Activated naive CD4-positive, alpha-beta T cell treated with anti-CD3 and anti-CD28 coated beads, Interleukin-2, amount 50 U/mL, for 24 hours (primary cell): ENCODE measurements at regions not wholly inside any gene's neighbourhood (a gene's known extent, or its start where the extent isn't known, plus 50 kb on each side); places are given as distances from the start of the nearest gene placed in this dataset.

ENCODE experiments used
- H3K27ac Mint-ChIP-seq: one replicate; pipeline ENCODE4 v1.8.0; 2021; ENCODE audit warnings: mild to moderate bottlenecking, mixed read lengths
- H3K27me3 Mint-ChIP-seq: one replicate; pipeline ENCODE4 v1.8.0; 2021; ENCODE audit warnings: mixed read lengths
- H3K36me3 Mint-ChIP-seq: one replicate; pipeline ENCODE4 v1.8.0; 2021; ENCODE audit warnings: mixed read lengths
- H3K4me1 Mint-ChIP-seq: one replicate; pipeline ENCODE4 v1.8.0; 2021; ENCODE audit warnings: mixed read lengths
- H3K4me3 Mint-ChIP-seq: one replicate; pipeline ENCODE4 v1.8.0; 2021; ENCODE audit warnings: mild to moderate bottlenecking, mixed read lengths
- H3K9me3 Mint-ChIP-seq: one replicate; pipeline ENCODE4 v1.8.0; 2021; ENCODE audit warnings: mixed read lengths

DNA sequence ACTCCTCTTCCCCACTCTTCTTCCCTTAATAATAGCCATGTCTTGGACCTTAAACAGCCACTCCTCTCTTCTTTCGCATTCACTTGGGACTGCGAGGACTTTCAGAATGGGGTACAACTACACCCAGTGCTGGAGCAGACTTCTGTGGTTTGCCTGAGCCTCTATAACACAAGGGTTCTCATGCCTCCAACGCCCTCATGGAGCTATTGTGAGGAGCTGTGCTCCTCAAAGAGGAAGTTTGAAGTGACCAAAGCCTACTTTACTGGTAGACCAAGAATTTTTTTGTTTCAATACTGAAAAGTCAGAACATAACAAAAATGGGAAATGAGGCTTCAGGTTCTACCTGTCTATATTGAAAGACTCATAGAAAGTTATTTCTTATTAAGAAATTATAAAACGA lies 316.4 kb downstream of the PIK3R1 start:
- peaks cover 1% of the 10 kb centered on the region for H3K36me3 Mint-ChIP-seq
- no peak overlapping the region for H3K4me3 Mint-ChIP-seq
- H3K4me1 Mint-ChIP-seq, result no peaks in the 10 kb centered on the region
- no peak overlapping the region for H3K27ac Mint-ChIP-seq
- peaks cover 8% of the 10 kb centered on the region for H3K27me3 Mint-ChIP-seq
- H3K9me3 Mint-ChIP-seq, result peaks cover 5% of the 10 kb centered on the region

DNA sequence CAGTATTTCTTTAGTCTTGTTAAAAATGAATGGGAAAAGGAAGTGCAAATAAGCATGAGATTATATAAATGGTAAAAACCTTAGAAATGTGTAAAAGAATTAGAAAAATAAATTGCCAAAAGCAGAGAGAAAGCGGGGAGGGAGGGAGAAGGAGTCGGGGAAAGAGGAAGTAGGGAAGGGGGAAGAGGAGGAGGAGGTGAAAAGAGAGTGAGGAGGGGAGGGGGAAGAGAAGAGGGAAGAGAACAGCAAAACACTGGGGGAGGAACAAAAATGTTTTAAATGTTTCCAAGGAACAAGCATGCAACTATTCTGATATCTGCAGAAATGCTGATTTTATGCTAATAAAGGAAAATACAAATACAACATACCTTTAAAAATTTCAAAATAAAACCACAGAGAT lies 317.5 kb downstream of the PIK3R1 start:
- Mint-ChIP-seq H3K4me1 (no peaks in the 10 kb centered on the region), H3K9me3 (peaks cover 2% of the 10 kb centered on the region), H3K36me3 (peaks cover under 1% of the 10 kb centered on the region), H3K27me3 (peaks cover 10% of the 10 kb centered on the region), H3K4me3 (no peak overlapping the region), H3K27ac (no peak overlapping the region)

DNA sequence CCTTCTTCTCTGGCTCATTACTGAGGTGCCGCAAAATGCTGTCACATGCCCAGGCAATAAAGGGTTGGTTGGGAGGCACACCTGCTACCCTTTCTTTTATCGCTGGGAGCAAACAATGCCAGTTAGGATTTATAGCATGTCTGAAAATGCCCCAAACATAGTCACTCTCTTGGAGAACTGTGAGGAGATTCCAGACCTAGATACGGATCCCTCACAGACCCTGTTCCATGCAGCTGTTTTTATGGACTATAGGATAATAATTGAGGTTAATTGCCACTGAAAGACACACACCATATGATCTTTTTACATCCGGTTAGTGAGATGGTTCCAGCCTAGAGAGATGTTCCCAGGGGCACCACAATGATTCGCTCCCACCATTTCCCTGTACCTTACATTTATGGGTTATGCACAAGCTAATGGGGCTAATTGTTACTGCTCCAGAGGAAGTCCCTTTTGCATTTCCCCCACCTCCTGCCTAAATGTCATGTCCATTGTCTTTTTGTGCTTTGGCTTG lies 318.1 kb downstream of the PIK3R1 start:
- H3K36me3 Mint-ChIP-seq, result no peaks in the 10 kb centered on the region
- no peak overlapping the region for H3K4me3 Mint-ChIP-seq
- H3K9me3 Mint-ChIP-seq, result no peaks in the 10 kb centered on the region
- peaks cover 10% of the 10 kb centered on the region for H3K27me3 Mint-ChIP-seq
- H3K27ac Mint-ChIP-seq, result no peak overlapping the region
- H3K4me1 Mint-ChIP-seq, result no peaks in the 10 kb centered on the region

DNA sequence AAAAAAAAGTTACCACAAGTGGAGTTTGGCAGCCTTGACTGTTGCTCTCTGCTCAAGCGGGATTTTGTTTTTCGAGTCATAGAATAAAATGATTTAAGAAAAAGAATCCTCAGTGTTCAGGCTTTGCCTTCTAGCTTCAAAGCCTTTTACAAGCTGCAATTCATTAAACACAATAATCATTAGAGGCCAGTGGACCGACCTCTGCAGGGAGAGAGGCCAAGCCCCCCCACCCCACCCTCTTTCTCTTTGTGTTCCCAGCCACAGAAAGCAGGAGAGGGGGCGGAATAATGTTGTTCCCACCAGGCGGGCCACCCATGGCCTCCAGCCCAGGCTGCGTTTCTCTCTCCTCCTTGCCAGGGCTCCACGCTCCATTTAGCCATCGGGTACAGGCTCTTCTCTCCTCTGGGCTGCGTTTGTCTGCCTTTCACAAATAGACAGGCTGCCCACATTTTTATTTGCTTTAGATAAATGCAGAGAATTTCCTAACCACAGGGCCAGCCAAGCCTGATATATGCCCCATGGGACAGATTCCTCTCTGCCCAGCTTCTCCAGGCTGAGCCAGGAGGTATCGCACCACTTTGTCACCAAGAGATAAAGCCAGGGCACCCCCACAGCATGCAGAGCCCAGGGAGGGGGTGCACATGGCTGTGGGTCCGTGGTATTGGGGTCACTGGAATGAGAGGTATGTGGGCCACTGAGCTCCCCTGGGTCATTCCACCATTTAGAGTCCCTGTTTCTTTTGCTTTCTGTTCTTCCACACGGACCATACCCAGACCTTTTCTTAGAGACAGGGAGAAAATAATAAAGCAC lies 318.8 kb downstream of the PIK3R1 start:
- Mint-ChIP-seq H3K36me3 (no peaks in the 10 kb centered on the region), H3K4me1 (no peaks in the 10 kb centered on the region), H3K27ac (no peak overlapping the region), H3K4me3 (no peak overlapping the region), H3K27me3 (peaks cover 15% of the 10 kb centered on the region), H3K9me3 (no peaks in the 10 kb centered on the region)

DNA sequence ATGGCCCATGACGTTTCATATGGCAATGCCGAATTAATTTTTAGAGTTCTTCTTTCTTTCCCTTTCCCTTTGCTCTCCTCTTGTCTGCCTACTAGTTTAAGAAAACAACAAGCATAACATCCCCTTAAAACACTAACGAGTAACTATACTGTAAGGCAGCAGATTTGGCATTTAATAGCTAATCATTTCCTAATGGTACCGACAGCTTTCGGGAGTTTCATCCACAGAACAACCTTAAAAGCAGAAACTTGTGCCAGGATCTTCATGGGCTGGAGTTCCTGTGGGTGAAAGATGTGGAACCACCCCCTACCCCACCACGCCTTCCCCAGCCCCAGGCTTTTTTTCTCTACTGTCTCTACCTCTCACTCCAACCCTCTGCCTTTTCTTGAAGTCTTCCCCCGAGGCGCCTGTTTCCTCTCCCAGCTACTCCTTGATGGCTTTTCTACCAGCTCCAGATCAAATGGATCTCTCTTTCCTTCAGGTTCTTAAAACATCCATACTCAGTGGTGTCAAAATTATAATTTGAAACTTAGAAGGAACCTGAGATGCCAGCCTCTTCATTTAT lies 319.5 kb downstream of the PIK3R1 start:
- Mint-ChIP-seq H3K9me3 (no peaks in the 10 kb centered on the region), H3K27me3 (peaks cover 21% of the 10 kb centered on the region)

DNA sequence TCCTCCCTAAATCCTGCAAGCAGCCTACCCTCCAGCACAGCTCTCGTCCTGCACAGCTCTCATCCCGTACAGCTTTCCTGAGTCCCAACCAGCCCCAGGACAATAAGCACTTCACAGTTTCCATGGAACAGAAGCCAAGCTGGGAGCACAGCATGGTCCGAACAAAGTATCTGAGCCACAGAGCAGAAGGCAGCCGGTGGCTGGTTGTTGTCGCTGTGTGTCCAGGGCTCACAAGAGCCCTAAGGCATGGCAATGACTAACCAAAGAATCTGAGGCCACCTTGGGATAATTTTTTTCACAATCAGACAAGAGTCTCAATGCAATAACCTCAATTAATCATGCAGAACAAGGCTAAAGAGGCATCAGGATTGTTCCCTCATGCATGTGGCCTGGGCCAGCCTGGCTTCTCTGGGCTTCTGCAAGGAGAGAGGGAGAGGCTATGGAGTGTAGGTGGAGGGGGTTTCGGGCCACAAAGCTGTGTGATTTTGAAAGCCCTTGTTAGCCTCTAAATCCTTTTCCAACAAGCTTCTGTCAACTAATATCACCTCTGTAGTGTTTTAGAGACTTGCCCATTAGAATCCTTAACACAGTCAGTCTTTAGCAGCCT lies 323.4 kb downstream of the PIK3R1 start:
- Mint-ChIP-seq H3K36me3 (no peaks in the 10 kb centered on the region), H3K9me3 (no peaks in the 10 kb centered on the region), H3K4me3 (no peak overlapping the region), H3K4me1 (peaks cover 3% of the 10 kb centered on the region), H3K27ac (no peak overlapping the region), H3K27me3 (peaks cover 23% of the 10 kb centered on the region)

More for the DNA sequence above, 319.5 kb downstream of the PIK3R1 start:
- no peak overlapping the region for H3K27ac Mint-ChIP-seq
- no peak overlapping the region for H3K4me3 Mint-ChIP-seq
- H3K4me1 Mint-ChIP-seq, result no peaks in the 10 kb centered on the region
- no peaks in the 10 kb centered on the region for H3K36me3 Mint-ChIP-seq

DNA sequence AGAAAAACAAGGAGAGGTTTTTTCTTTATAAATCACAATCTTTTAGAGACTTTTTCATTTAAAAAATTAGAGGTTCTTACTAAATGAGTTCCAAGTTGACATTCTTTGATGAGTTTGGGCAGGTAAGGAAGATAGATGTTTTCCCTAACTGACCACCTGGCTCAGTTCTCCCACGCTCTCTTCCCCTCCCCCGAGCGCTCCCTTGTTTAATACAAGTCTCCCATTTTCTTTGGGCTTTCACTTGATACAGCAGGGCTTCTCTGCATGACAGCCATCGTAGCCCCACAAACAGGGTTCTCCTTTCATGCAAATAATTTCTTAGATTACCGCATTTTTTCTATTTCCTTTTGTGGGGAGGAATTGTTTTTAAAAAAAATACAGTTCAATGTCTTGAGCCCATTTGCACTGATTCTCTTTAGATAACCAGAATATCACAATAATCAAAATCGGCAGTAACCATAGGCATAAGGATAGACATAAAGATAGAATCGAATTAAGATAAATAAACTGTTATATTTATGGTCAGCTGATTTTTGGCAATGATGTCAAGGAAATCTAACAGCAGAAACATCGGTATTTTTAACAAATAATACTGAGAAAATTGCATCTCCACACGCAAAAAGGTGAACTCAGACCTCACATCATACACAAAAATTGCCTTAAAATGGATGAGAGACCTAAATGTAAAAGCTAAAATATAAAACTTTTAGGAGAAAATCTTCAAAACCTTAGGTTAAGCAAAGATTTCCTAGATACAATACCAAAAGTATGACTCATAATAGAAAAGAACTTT lies 325.4 kb downstream of the PIK3R1 start:
- Mint-ChIP-seq H3K27ac (no peak overlapping the region), H3K4me1 (peaks cover 3% of the 10 kb centered on the region), H3K36me3 (no peaks in the 10 kb centered on the region), H3K27me3 (peaks cover 22% of the 10 kb centered on the region), H3K9me3 (no peaks in the 10 kb centered on the region), H3K4me3 (no peak overlapping the region)

DNA sequence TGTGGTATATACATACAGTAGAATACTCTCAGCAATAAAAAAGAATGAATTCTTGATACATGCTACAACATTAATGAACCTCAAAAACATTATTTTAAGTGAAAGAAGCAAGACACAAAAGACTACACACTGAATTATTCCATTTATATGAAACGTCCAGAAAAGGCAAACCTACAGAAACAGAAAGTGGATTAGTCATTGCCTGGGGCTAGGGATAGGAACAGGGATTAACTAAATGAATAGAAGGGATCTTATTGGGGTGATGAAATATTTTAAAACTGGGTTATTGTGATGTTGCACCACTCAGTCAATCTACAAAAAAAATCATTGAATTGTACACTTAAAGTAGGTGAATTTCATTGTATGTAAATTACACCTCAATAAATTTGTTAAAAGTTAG lies 326.7 kb downstream of the PIK3R1 start:
- no peaks in the 10 kb centered on the region for H3K36me3 Mint-ChIP-seq
- H3K4me3 Mint-ChIP-seq, result no peak overlapping the region
- H3K27me3 Mint-ChIP-seq, result peaks cover 22% of the 10 kb centered on the region
- no peaks in the 10 kb centered on the region for H3K9me3 Mint-ChIP-seq
- peaks cover 3% of the 10 kb centered on the region for H3K4me1 Mint-ChIP-seq
- H3K27ac Mint-ChIP-seq, result no peak overlapping the region

DNA sequence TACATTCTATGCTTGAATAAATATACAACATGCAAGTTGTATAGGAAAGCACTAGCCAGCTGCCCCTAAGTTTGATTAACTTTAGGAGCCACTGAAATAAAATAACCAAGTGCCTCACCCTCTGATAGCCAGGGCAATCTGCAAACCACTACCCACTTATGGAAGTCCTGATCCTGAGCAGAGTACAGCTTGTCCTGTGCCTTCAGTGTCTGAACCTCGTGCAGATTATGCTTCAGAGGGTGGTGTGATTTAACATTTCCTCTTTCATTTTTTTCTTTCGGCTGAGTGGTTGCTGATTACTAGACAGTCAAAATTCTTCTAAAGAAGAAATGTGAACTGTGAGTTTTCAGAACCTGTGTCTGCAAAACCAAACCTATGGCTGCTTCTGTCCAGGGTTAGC lies 327.7 kb downstream of the PIK3R1 start:
- peaks cover 18% of the 10 kb centered on the region for H3K27me3 Mint-ChIP-seq
- peaks cover 3% of the 10 kb centered on the region for H3K4me1 Mint-ChIP-seq
- H3K9me3 Mint-ChIP-seq, result no peaks in the 10 kb centered on the region
- H3K4me3 Mint-ChIP-seq, result no peak overlapping the region
- no peaks in the 10 kb centered on the region for H3K36me3 Mint-ChIP-seq
- no peak overlapping the region for H3K27ac Mint-ChIP-seq

DNA sequence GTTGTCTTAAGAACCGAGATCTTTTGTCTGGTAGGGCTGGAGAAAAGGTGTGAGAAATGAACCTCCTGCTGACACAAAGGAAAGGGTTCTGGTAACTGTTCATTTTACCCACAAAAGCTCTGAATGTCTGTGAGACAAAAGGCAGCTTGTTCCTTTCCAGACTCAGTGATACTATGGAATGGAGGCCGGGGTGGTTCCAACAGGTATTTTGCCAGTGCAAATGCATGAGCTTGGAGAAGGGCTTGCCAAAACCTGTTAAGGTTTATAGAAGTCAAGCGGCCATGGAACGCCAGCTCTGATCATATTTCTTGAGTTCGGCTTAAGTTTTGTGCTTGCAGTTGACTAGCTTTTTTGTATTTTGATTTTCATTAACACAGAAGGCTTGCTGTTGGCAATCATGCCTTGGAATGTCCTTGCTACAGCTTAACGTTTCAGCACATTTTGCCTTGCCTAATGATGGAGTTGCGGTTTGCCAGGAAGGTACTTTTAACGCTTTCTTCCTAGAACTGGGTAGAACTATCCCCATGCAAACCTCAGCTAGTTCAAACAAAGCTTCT lies 328.6 kb downstream of the PIK3R1 start:
- no peaks in the 10 kb centered on the region for H3K36me3 Mint-ChIP-seq
- no peak overlapping the region for H3K27ac Mint-ChIP-seq
- H3K4me3 Mint-ChIP-seq, result no peak overlapping the region
- peaks cover 13% of the 10 kb centered on the region for H3K27me3 Mint-ChIP-seq
- H3K4me1 Mint-ChIP-seq, result peaks cover 3% of the 10 kb centered on the region
- H3K9me3 Mint-ChIP-seq, result no peaks in the 10 kb centered on the region

DNA sequence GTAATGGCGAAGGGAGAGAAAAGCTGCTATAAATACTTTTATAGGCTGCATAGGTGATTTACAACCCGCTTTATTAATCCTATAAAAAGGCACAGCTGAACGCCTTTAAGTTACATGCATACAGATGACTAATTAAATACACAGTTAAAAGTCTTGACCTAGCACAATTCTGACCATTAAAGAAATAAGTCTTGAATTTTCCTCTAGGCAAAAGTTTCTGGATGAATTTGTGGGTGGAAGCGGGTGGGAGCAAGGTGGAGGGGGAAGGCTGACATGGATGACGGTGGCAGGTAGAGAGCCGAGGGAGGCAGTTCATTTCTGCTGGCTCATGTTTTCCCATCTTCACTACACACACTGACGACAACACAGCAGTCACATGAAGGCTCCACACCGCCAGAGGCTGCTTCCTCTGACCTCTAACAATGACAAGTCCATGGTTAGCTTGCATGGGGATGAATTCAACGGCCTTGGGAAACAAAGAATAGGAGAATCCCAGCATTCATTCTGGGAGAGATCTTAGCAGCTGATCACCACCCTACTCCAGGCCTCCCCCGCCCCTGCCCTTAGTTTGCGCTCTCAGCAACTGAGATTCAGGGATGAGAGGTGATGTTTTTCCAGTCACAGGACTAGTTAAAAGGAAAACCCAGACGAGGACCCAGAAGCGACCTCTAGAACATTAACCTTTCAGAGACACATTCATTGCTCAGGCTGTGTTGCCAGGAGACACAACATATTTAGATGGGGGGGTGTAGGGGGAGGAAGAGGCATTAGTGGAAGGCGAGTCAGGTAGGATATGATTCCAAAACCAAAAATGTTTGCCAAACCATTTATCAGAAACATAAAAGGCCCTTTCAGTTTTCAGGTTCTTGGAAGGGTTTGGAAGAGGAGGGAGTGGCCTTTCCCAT lies 329.3 kb downstream of the PIK3R1 start:
- Mint-ChIP-seq H3K36me3 (no peaks in the 10 kb centered on the region), H3K27ac (no peak overlapping the region), H3K27me3 (peaks cover 7% of the 10 kb centered on the region), H3K9me3 (no peaks in the 10 kb centered on the region), H3K4me1 (peaks cover 3% of the 10 kb centered on the region), H3K4me3 (no peak overlapping the region)

DNA sequence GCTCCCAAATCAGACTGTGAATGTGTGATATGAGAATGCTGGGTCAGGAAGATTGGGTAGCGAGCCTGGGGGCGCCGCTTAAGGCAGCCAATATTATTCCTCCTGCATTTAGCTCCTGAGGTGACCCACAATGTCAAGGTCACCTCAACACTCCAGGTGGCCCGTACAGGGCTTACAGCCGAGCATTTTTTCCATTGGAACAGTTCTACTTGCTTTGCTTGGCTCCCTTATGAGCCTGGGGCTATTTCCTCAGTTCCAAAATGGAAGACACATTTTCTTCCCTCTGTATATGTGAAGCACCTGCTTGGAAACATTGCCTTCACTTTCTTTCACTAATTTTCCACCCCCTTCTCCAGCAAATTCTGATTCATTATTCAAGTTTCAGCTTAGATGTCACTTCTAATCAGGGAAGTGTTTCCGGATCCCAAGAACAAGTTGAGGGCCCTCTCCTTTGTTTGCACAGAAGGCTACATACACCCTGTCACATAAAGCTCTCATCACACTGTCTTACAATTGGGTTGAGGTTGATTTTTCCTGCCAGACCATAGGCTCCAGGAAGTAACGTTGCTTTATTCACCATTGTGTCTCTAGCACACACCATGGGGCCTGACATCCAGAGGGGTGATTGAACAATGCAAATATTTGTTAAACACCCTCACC lies 330.2 kb downstream of the PIK3R1 start:
- Mint-ChIP-seq H3K4me3 (no peak overlapping the region), H3K9me3 (no peaks in the 10 kb centered on the region), H3K27ac (no peak overlapping the region), H3K4me1 (peaks cover 3% of the 10 kb centered on the region), H3K36me3 (no peaks in the 10 kb centered on the region), H3K27me3 (peaks cover 4% of the 10 kb centered on the region)

DNA sequence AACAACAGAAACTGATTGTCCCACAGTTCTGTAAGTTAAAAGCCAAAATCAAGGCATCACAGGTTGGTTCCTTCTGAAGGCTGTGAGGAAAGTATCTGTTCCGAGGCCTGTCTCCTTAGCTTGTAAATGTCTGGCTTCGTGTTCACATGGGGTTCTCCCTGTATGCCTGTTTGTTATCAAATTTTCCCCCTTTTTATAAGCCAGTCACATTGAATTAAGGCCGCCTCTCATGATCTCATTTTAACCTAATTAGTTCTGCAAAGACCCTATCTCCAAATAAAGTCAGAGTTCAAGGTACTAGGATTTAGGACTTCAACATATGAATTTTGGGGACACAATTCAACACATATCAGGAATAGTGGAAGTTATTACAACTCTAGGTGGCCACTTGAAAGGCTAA lies 331.5 kb downstream of the PIK3R1 start:
- no peak overlapping the region for H3K27ac Mint-ChIP-seq
- H3K36me3 Mint-ChIP-seq, result no peaks in the 10 kb centered on the region
- H3K4me3 Mint-ChIP-seq, result no peak overlapping the region
- peaks cover 3% of the 10 kb centered on the region for H3K27me3 Mint-ChIP-seq
- peaks cover 3% of the 10 kb centered on the region for H3K4me1 Mint-ChIP-seq
- H3K9me3 Mint-ChIP-seq, result no peaks in the 10 kb centered on the region

DNA sequence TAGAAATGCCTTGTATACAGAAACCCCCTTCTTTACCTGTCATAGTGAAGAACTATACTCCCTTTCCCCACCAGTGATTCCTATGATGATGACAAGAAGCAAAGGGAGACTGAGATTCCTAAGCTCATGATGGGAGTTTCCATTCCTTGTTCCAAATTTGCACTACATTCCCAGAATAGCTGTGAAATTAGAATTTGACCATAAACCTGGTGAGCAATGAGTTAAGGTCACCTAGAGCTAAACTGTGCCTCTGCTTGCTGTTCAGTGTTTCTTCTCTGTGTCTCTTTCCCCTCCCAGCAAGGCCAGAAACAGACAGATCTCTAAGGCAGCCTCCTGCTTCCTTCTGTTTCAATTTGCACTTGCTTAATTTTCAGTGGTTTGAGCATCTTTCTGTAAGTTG lies 332.1 kb downstream of the PIK3R1 start:
- Mint-ChIP-seq H3K36me3 (no peaks in the 10 kb centered on the region), H3K9me3 (no peaks in the 10 kb centered on the region), H3K27ac (no peak overlapping the region), H3K4me3 (no peak overlapping the region), H3K4me1 (peaks cover 2% of the 10 kb centered on the region), H3K27me3 (no peaks in the 10 kb centered on the region)
